Endothelial cell (in vitro differentiated cells): ENCODE measurements at regions not wholly inside any gene's neighbourhood (a gene's known extent, or its start where the extent isn't known, plus 50 kb on each side); places are given as distances from the start of the nearest gene placed in this dataset.

Experiments used
- DNase-seq: peaks from one replicate; pipeline ENCODE4 v3.0.0; 2021; ENCODE audit warnings: low spot score
- H3K27ac Mint-ChIP-seq: one replicate; pipeline ENCODE4 v1.8.0; 2021; ENCODE audit warnings: mixed read lengths, inconsistent platforms; ENCODE audit not compliant: unreplicated experiment
- H3K27me3 Mint-ChIP-seq: one replicate; pipeline ENCODE4 v1.8.0; 2021; ENCODE audit warnings: mild to moderate bottlenecking, moderate library complexity, mixed read lengths, inconsistent platforms; ENCODE audit not compliant: unreplicated experiment
- H3K36me3 Mint-ChIP-seq: one replicate; pipeline ENCODE4 v1.8.0; 2021; ENCODE audit warnings: mild to moderate bottlenecking, low read depth, mixed read lengths, inconsistent platforms; ENCODE audit not compliant: unreplicated experiment
- H3K4me1 Mint-ChIP-seq: one replicate; pipeline ENCODE4 v1.8.0; 2021; ENCODE audit warnings: mild to moderate bottlenecking, mixed read lengths, inconsistent platforms; ENCODE audit not compliant: unreplicated experiment
- H3K4me3 Mint-ChIP-seq: one replicate; pipeline ENCODE4 v1.8.0; 2021; ENCODE audit warnings: mild to moderate bottlenecking, mixed read lengths, inconsistent platforms; ENCODE audit not compliant: unreplicated experiment
- H3K9me3 Mint-ChIP-seq: one replicate; pipeline ENCODE4 v1.8.0; 2021; ENCODE audit warnings: mixed read lengths, inconsistent platforms; ENCODE audit not compliant: unreplicated experiment
- CTCF ChIP-seq: fragments of 200-600 bp; sonication (generic); IDR thresholded peaks from one replicate; pipeline ENCODE4 v1.5.0; 2021; ENCODE audit warnings: antibody characterized with exemption; ENCODE audit not compliant: unreplicated experiment

- Mint-ChIP-seq H3K36me3 (no peaks in the 10 kb centered on the region), H3K4me1 (no peaks in the 10 kb centered on the region), H3K27me3 (peaks cover 3% of the 10 kb centered on the region), H3K27ac (no peak overlapping the region), H3K4me3 (no peak overlapping the region), H3K9me3 (no peaks in the 10 kb centered on the region)
- no peak for TF ChIP-seq CTCF
- DNase-seq = no peak
These were observed 68.8 kb upstream of the GATA5 start for GRCh38 chr20:62544505-62545055.

DNA sequence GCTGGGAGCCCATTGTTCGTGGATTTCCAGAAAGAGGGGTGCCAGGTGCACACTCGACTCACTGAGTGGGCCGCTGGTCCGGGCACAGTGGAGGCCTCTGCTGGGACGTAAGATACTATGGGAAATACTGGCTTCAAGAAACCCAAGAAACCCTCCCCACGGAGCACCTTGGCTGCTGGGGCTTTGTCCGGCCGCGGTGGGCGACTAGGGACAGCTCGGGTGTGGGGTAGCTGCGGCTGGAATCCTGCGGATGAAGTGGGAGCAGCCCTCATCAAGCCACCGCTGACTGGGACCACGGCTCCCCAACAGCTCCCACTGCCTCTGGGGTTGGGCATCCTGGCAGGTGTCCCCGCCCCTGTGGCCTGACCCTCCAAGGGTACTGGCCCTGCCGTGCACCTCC is 69.5 kb upstream of the GATA5 start:
- DNase-seq = no peak
- H3K9me3 Mint-ChIP-seq = no peaks in the 10 kb centered on the region
- no peak overlapping the region for H3K4me3 Mint-ChIP-seq
- no peaks in the 10 kb centered on the region for H3K36me3 Mint-ChIP-seq
- no peaks in the 10 kb centered on the region for H3K4me1 Mint-ChIP-seq
- H3K27ac Mint-ChIP-seq = no peak overlapping the region
- peaks cover 3% of the 10 kb centered on the region for H3K27me3 Mint-ChIP-seq
- TF ChIP-seq CTCF = no peak

DNA sequence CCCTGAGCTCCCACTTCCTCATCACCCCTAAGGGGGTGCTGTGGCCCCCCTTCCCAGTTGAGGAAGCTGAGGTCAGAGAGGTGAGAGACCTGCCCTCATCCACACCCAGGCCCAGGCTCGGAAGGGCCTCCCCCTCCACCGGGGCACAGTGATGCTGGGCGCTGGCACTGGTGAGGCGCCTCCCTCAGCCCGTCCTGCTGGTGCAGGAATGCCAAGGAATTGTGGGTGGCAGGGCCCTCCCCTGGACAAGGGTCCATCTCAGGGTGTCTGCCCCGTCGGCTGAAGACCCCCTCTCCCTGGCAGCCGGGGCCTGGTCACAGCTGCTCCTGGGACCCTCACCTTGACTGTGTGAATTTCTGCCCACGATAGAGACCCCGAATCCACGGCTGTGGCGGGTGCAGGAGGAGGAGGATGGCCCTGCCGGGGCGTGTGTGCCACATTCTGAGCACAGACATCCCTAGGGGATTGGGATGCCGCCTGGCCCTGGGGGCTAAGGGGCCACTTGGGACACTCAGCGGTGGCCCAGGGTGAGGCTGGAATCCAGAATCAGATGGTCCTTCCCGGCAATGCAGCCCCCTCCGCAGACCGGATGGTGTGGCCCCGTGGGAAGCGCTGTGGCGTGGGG is 70.2 kb upstream of the GATA5 start:
- Mint-ChIP-seq H3K36me3 (no peaks in the 10 kb centered on the region), H3K27ac (no peak overlapping the region), H3K9me3 (no peaks in the 10 kb centered on the region), H3K4me1 (no peaks in the 10 kb centered on the region), H3K27me3 (peaks cover 5% of the 10 kb centered on the region), H3K4me3 (no peak overlapping the region)
- no peak for TF ChIP-seq CTCF
- no peak for DNase-seq

GRCh38 chr20:62546606-62547005 is 70.8 kb upstream of the GATA5 start:
- H3K4me1 Mint-ChIP-seq = no peaks in the 10 kb centered on the region
- H3K27ac Mint-ChIP-seq = no peak overlapping the region
- no peaks in the 10 kb centered on the region for H3K9me3 Mint-ChIP-seq
- TF ChIP-seq CTCF = no peak
- no peaks in the 10 kb centered on the region for H3K36me3 Mint-ChIP-seq
- no peak for DNase-seq
- H3K27me3 Mint-ChIP-seq = peaks cover 6% of the 10 kb centered on the region
- H3K4me3 Mint-ChIP-seq = no peak overlapping the region

GRCh38 chr20:62547364-62547763 is 71.6 kb upstream of the GATA5 start:
- H3K27ac Mint-ChIP-seq = no peak overlapping the region
- no peaks in the 10 kb centered on the region for H3K4me1 Mint-ChIP-seq
- no peaks in the 10 kb centered on the region for H3K9me3 Mint-ChIP-seq
- H3K36me3 Mint-ChIP-seq = no peaks in the 10 kb centered on the region
- H3K4me3 Mint-ChIP-seq = no peak overlapping the region
- DNase-seq = no peak
- no peak for TF ChIP-seq CTCF
- H3K27me3 Mint-ChIP-seq = peaks cover 9% of the 10 kb centered on the region
